ENCODE measurements at regions not wholly inside any gene's neighbourhood (a gene's known extent, or its start where the extent isn't known, plus 50 kb on each side); places are given as distances from the start of the nearest gene placed in this dataset.
"Not testable (repeated sequence)": the region's sequence is repeated elsewhere in the genome, so short reads cannot be mapped to it uniquely, and the experiment has no call there.

DNA sequence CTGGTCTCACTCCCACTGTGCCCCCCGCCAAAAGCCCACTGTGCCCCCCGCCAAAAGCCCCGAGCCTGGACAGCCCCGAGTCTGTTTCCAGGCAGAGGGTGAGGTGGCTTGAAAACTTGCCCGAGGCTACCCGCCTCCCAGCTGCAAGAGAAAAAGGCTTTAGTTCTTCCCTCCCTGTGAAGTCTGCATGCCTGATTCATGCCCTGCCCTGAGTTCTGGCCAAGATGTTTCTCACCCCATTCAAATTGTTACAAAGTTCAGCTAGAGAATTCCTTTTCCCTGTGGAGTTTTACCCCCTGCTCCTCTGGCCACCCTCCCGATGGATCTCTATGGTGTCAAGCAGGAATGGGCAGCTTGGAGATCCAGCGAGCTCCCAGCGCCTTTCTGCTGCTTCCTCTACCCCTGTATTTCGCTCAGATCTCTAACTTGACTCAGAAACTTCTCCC is 298.8 kb upstream of the MAP3K7 start:
- no peak for FAIRE-seq

DNA sequence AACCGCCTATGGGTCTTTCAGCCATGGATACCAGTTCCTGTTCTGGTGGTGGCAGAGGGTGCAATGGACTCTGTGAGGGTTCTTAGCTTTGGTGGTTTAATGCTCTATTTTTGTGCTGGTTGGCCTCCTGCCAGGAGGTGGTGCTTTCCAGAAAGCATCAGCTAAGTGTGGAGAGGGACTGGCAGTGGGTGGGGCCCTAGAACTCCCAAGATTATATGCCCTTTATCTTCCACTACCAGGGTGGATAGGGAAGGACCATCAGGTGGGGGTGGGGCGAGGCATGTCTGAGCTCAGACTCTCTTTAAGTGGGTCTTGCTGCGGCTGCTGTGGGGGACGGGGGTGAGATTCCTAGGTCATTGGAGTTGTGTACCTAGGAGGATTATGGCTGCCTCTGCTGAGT is 298.3 kb upstream of the MAP3K7 start:
- not testable (repeated sequence) for FAIRE-seq

DNA sequence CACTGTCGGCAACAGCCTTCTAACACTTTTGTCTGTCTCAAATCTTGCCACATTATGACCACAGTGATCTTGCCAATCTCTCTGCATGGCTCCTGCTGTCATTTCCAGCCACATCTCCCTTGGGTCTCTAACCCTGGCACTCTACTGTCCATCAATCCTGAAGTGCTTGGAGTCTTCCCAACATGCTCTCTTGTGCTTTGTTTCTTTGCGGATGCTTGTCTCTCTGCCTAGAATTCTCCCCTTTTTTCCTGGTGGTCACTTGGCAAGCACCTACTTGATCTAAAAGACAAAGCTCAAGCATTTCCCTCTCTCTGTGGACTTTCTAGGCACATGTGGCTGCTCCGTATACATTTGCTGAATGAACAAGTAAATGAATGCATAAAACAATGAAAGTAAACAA is 290.7 kb upstream of the MAP3K7 start:
- FAIRE-seq: no peak

DNA sequence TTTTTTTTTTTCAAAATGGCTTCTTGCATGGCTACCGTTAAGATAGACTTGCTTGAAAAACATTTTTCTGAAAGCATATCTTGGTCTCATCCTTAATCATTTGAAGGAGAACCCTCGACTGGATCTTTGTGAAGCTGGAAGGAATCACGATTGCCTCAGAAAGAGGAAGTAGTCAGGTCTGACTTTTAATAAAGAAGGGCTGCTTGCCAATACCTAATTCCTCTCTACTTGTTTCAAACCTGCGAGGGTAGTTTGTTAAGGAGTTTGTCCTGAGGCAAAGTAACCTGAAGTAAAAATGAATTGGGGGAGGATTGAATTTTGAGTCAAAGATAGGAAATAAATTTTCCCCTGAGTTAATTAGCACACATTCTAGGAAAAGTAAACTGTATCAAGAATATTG is 288.1 kb upstream of the MAP3K7 start:
- no peak for FAIRE-seq

DNA sequence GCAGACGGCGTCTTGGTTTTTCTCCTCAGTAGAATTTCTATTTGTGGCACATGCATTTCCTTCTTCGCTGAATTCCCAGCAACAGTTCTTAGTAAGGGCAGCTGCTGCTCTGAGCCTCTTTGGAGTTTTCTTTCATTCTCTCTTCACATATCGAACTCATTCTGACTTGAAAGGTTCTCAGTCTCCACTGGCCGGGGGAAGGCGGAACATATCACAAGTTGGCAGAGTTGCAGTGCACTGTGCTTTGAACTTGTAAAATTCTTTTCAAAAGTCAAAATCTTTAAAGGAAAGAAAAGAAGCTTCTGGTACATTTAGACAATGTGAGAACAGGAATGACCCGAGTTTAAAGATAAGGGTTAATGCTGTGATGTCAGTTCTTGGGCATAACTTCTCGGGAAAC is 286.1 kb upstream of the MAP3K7 start:
- FAIRE-seq: no peak

DNA sequence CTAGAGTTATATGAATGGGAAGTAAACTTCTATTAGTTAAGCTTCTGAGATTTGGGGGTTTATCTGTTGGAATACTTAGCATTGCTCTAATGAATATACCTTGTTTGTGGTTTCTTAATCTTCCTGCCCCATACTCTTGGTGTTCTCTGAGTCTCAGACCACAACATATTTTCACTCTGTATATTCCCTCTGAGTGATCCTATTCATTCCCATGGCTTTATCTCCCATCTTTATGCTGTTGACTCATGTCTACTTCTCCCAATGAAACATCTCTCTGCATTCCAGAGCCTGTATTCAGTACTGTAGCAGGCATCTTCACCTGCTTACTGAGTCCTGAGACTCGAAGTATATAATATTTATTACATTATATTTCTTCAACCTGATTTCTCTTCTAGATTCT is 283.7 kb upstream of the MAP3K7 start:
- FAIRE-seq: no peak

DNA sequence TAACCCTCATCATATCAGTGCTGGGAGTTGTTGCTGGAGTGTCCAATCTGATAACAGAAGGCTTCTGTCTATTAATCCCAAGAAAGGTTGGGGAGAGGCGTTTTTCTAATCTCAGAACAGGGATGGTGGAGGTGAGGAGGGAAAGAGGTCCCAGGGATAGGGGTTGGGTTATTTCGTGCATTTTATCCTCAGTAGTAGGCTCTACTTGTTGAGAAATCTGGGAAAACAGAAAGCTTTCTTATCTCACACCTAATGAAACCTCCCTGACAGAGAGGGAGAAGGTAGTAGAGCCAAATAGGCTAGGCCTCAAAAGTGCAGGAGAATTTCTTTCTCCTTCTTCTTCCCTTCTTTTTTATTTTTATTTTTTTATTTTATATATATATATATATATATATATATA is 281.8 kb upstream of the MAP3K7 start:
- FAIRE-seq: no peak

DNA sequence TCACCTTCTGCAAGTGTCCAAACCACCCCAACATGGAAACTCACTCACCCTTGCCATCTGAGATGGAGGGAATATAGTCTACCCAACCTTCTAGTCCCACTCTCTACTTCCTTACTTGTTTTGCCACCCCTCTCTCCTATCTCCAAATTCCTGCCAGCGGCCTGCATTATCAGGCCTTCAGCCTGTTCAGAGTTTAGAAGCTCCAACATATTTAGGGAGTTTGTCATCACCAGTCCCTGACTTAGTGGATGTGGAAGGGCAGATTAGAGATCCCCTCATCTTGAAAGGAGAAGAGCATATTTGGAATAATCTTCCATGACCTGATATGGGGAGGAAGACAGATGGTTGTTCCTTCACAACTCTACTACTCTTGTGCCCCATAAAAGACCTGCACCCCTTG is 281.4 kb upstream of the MAP3K7 start:
- FAIRE-seq: no peak

DNA sequence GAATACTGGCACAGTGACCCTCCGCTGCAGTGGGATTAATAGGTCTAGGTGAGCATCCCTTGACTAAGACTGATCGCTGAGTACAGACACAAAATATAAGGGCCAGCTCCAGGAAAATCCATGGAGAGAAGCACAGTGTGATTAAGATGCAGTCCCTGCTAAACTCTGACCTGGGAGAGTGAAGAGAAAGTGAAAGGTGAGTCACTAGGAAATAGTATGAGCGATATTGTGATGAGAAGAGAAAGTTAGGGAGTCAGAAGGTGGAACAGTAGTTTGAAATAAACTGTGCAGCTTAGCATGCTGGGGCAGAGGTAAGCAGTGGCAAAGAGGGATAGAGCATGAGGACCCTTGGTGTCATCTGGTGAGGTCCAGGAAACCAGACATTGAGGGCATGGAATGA is 278.6 kb upstream of the MAP3K7 start:
- FAIRE-seq: no peak

DNA sequence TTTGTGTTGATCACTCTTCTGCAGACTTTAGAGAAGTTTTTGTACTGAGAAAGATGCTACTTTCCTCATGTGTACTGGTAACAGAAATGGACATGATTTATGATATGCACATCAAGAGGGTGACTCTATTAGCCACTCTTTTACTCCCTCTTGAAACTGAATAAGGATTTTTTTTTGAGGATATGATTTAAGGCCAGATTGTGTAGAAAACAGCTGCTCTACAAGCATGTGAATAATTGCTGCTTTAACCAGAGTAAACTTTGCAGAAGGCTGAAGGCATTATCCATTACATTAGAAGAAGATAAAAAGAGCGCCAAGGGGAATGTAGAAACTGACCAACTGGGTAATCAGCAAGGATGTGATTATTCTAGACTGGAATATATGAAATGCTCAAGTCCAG is 276.2 kb upstream of the MAP3K7 start:
- FAIRE-seq: no peak

DNA sequence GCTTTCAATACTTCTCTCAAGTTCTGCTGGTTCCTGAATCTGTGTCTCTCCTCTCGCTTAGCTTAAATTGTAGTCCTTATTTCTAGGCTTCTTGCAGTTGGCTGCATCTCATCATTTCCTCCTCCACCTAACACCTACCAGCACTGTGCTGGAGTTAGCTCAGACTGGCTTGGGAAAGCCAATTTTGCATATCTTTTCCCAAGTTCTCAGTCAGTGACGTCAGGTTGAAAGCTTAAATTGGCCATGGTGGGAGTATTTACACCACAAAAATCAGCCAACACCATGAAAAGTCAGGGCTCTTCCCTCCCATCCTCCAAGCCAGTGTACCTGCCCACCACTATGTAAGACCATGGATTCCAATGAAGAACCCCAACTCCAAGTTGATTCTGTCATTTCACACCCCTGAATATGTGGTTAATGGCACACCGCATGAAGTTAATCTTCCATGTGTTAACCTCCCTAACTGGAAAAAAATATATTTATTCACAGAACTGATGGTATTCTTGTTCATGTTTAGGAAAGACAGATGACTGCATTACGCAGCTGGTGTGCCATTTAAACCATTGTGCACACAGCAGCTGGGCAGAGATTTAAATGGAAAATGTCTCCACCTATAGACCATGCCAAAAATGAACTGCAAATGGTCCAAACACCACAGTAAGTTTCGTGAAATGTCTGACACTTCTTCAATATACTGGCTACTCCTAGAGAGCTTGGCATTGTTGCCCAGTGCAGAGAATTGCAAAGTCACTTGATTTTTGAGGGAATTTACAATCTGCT is 274.1 kb upstream of the MAP3K7 start:
- FAIRE-seq: no peak

DNA sequence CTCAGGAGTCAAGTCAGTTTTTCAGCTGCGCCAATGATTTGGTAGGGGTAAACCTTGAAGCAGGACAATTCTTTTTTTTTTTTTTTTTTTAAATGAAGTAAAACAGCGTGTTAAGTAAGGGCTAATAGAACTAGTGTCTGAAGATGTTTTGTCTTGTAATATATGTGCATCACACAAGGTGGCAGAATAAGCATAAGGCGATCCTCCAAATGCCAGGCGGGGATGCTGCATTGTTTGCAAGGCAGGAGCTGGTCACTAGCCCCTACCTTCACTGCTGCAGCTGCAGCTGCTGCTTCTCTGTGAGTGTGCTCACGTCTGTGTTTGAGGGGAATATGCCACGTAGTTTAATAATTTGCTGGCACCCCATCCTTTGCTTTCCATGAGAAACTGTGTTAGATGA is 272.7 kb upstream of the MAP3K7 start:
- no peak for FAIRE-seq

DNA sequence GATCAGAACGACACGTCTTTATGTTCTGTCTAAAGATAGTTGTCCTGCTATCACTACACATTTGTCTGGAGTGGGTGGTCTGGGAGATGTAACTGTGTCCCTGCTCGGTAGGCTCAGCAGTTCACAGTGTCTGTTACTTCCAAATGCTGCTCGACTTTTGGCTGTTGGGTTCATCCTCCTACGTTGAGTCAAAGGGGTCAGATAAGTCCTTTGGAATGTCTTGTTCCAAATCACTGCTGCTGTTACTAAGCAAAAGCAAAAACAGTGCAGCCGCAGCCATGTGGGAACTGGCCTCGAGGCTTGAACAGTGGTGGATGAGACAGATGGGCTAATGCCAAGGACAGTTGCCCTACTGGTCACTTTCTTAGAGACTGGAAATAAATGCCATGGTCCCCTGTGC is 272.2 kb upstream of the MAP3K7 start:
- no peak for FAIRE-seq

DNA sequence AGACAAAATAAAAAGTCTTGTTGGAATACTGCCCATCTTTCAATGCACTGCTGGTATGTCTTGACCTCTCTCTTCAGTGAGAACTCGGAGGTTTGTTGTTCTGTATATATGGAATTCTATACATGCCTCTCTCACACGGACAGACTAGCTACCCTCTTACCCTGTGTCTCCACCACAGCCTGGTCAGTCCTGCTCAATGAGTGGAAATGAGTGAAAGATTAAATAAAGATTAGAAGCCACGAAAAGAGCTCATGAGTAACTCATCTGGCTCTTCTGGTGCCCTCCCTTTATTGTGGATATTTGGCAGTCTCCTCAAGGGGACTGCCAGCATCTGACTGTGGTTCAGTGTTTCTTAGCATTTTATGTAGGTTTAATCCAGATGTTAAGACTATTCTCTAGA is 262.8 kb upstream of the MAP3K7 start:
- FAIRE-seq: no peak

DNA sequence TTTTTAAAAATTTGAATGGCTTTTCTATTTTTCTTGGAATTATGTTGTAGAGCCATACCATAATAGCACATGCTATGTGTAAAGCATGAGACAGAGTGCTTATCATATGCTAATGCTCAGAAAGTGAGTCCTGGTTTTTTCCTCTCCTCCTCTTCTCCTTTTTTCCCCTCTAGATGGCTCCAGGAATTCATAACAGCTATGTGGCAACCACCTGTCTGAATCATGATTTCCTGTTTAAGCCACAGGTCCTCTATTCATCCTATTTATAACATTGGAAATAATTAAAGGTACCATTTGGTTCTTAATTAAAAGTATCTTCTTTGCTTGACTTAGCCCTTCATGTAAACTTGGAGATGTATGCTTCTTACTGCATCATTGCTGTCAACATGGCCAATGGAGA is 260.0 kb upstream of the MAP3K7 start:
- FAIRE-seq: no peak

DNA sequence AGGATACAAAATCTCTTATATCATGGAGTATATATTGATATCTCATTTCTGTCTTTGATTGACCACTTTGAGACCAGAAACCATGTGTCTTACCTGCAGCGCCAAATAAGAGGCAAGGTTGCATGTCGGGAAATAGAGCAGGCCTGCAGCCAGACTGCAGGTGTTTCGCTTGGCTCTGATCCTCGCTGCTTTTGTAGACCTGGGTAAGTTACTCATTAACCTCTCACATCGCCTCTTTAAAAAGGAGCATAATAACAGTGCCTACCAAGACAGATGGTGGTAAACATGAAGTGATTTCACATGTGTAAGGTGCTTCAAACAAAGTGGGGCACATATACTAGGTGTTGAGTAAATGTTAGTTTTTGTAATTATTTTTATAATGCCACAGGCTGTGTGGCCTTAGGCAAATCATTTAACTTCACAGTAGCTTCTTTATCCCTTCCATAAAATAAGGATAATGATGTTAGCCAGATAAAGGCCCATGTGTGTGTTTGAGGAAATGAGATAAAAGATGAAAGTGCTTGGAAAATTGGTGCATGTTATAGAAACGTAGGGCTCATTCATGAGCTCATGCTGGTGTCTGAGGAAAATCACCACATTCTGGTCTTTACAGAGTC is 248.8 kb upstream of the MAP3K7 start:
- no peak for FAIRE-seq

DNA sequence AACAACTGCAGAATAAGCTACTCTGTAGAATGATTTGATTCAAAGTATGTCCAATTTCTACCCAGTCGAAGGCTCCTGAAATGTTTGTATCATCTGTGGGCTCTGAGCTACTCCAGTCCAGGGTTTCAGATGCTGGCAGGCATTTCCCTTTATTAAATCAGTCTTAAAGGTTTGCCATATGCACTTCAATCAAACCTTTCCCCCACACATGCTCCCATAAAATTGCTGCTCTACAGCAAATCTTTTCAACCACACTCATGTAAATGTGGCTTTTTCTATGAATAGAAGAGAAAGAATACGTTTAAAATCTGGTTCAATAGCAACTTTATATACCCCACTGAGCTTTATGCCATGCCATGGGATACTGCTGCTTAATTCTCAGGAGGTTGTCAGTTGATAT is 242.4 kb upstream of the MAP3K7 start:
- FAIRE-seq: no peak

DNA sequence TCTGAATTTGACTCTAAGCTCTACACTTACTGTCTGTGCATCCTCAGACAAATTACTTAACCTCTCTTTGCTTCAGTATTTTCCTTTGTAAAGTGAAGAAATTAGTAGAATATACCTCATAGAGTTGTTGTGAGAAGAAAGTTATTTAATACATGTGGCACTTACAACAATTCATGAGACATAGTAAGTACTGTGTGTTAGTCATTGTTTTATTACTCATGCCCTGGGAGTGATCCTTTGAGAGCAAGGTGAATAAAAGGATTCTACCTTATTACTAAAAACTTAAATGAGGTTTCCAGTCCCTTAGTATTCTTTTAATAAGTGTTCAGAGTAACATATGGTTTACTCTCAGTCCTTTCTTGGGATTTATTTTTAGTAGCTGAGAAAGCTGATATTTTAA is 233.6 kb upstream of the MAP3K7 start:
- no peak for FAIRE-seq

DNA sequence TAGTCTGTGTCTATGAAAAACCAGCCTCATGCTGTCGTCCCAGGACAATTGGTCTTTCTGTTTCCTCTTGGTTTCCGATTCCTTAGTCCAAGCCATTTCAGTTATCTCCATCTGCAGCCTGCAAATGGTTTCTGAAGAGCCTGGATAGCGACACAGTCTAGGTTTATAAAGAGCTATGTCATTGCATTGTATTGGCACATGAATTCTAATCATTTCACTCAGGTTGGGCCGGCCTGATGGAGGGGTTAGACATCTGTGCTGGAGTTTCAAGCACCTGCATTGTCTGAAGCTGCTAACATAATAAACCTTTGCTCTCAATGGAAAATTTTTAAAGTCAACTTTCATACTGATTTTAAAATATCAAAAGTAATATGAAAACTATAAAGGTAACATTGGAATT is 232.6 kb upstream of the MAP3K7 start:
- no peak for FAIRE-seq

DNA sequence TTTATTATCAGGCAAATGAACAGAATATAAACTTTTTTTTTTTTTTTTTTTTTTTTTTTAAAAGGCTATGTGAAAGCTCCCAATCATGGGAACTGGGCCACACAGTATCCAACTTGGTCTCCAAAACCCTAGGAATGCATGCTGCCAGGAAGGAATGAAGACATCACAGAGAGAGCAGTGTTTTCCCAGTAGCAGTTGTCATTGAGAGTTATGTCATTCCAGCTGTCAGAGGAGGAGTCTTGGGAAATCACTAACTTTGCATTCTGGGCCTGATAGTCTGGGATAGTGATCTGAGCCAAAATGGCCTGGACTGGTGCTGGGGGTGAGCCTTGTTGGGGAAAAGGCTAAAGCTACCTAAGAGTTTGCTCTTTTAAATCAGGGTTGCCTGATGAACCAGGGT is 231.3 kb upstream of the MAP3K7 start:
- FAIRE-seq: no peak

DNA sequence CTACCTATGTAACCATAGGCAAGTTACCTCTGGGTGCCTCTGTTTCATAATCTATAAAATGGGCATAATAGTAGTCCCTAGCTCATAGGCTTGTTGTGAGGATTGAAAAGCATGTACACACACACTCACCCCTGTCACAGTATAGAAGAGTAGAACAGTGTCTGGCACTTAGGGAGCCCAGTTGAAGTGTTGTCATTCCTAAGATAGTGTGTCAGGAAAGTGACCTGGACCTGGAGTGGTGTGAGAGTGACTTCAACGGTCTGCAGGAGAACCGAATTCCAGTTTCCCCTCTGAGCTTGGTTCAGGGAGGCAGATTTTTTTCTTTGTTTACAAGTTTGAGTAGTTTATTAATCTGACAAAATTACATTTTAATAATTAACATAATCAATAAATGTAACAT is 229.9 kb upstream of the MAP3K7 start:
- no peak for FAIRE-seq

DNA sequence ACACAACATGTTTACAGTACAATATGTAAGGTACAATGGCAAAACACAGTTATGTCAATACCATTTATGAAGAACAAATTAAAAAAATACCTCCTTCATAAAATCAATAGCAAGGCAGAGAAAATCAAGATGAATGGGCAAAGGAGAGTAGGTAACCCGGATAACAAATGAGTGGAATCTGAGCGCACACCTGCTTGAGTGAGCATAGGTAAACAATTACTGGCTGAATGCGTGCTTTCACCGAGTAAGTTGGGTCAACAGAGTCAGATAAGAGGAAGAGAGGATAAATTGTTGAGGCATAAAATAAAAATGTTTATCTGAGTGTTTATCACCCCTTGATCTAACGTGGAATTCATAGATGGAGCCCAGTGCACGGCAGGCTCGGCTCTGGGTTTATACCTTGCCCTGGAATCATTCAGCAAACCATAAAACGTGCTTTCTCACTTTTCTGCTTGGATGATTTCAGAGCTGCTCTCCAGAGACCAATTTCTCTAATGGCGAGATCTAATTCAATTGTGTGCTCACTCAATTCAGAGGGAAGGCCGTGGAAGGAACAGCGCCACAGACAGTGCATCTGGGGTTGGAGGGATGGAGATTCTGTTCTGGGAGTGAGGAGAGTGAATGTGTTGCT is 224.8 kb upstream of the MAP3K7 start:
- FAIRE-seq: no peak

DNA sequence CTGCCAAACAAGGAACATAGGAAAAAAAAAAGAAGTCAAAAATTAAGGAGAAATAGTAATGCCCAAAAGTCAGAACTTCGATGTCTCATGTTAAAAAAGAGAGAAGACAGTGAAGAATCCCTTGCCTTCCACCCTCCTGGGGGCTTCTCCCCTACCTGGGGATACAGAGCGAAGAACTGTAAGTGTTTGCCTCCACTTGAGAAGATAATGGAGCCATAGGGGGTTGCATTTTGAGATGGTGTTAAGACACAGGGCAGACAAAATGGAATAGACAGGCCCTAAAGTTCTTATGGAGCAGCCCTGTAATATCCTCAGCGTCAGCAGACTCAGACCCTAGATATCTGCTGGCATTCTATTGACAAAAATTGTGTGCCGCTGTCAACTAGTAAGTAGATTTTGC is 222.2 kb upstream of the MAP3K7 start:
- FAIRE-seq: no peak

All from TTC549 (cell line).